ENCODE measurements at regions not wholly inside any gene's neighbourhood (a gene's known extent, or its start where the extent isn't known, plus 50 kb on each side); places are given as distances from the start of the nearest gene placed in this dataset.

DNA sequence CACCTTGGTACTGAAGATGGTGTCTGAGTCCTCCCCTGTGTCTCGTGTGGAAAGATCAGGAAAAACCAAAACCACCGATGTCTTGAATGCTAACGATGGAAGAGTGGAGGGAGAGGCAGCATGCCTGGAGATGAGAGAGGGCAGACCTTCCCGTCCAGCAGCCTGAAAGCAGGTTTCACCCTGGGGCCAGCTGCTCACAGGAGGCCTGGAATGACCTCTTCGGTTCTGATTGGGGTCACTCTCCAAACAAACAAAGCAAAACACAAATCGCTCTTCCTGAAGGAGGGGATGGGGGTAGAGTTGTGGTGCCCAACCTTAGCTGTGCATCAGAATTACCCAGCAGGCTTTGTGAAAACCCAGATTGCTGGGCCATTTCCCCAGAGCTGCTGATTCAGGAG lies 142.3 kb upstream of the SOX1 start:
- Histone ChIP-seq H3K4me1 (ENCODE audit: control insufficient read depth, insufficient read depth, low read length) (no peaks in the 10 kb centered on the region), H3K4me3 (ENCODE audit: insufficient read depth, low read depth, low read length) (no peak overlapping the region), H3K36me3 (ENCODE audit: control insufficient read depth, insufficient read depth, low read length) (no peaks in the 10 kb centered on the region), H3K9me3 (ENCODE audit: control insufficient read depth, low read length) (no peaks in the 10 kb centered on the region), H3K27ac (ENCODE audit: insufficient read depth, low read depth, low read length, poor library complexity, severe bottlenecking) (no peak overlapping the region), H3K27me3 (ENCODE audit: control insufficient read depth, insufficient read depth, low read length, poor library complexity, severe bottlenecking) (no peaks in the 10 kb centered on the region)
- WGBS, 2 experiments, result 91 to 93% methylated on average over 6 of the region's 6 CpGs

GRCh38 chr13:111925146-111925875 lies 141.6 kb upstream of the SOX1 start:
- no peaks in the 10 kb centered on the region for H3K9me3 ChIP-seq (ENCODE audit: control insufficient read depth, low read length)
- H3K4me3 ChIP-seq (ENCODE audit: insufficient read depth, low read depth, low read length), result no peak overlapping the region
- H3K4me1 ChIP-seq (ENCODE audit: control insufficient read depth, insufficient read depth, low read length), result no peaks in the 10 kb centered on the region
- no peaks in the 10 kb centered on the region for H3K27me3 ChIP-seq (ENCODE audit: control insufficient read depth, insufficient read depth, low read length, poor library complexity, severe bottlenecking)
- no peaks in the 10 kb centered on the region for H3K36me3 ChIP-seq (ENCODE audit: control insufficient read depth, insufficient read depth, low read length)
- 95 to 96% methylated on average over 13 of the region's 13 CpGs for WGBS, 2 experiments
- H3K27ac ChIP-seq (ENCODE audit: insufficient read depth, low read depth, low read length, poor library complexity, severe bottlenecking), result no peak overlapping the region

GRCh38 chr13:111926501-111927180 lies 140.3 kb upstream of the SOX1 start:
- no peak overlapping the region for H3K27ac ChIP-seq (ENCODE audit: insufficient read depth, low read depth, low read length, poor library complexity, severe bottlenecking)
- no peaks in the 10 kb centered on the region for H3K9me3 ChIP-seq (ENCODE audit: control insufficient read depth, low read length)
- H3K27me3 ChIP-seq (ENCODE audit: control insufficient read depth, insufficient read depth, low read length, poor library complexity, severe bottlenecking), result no peaks in the 10 kb centered on the region
- 93 to 95% methylated on average over 15 of the region's 15 CpGs for WGBS, 2 experiments
- no peaks in the 10 kb centered on the region for H3K36me3 ChIP-seq (ENCODE audit: control insufficient read depth, insufficient read depth, low read length)
- H3K4me1 ChIP-seq (ENCODE audit: control insufficient read depth, insufficient read depth, low read length), result no peaks in the 10 kb centered on the region
- no peak overlapping the region for H3K4me3 ChIP-seq (ENCODE audit: insufficient read depth, low read depth, low read length)

GRCh38 chr13:111927181-111927540 lies 139.8 kb upstream of the SOX1 start:
- Histone ChIP-seq H3K4me3 (ENCODE audit: insufficient read depth, low read depth, low read length) (no peak overlapping the region), H3K36me3 (ENCODE audit: control insufficient read depth, insufficient read depth, low read length) (no peaks in the 10 kb centered on the region), H3K4me1 (ENCODE audit: control insufficient read depth, insufficient read depth, low read length) (no peaks in the 10 kb centered on the region), H3K27ac (ENCODE audit: insufficient read depth, low read depth, low read length, poor library complexity, severe bottlenecking) (no peak overlapping the region), H3K9me3 (ENCODE audit: control insufficient read depth, low read length) (no peaks in the 10 kb centered on the region), H3K27me3 (ENCODE audit: control insufficient read depth, insufficient read depth, low read length, poor library complexity, severe bottlenecking) (no peaks in the 10 kb centered on the region)
- 93 to 94% methylated on average over 11 to 12 of the region's 12 CpGs for WGBS, 2 experiments

DNA sequence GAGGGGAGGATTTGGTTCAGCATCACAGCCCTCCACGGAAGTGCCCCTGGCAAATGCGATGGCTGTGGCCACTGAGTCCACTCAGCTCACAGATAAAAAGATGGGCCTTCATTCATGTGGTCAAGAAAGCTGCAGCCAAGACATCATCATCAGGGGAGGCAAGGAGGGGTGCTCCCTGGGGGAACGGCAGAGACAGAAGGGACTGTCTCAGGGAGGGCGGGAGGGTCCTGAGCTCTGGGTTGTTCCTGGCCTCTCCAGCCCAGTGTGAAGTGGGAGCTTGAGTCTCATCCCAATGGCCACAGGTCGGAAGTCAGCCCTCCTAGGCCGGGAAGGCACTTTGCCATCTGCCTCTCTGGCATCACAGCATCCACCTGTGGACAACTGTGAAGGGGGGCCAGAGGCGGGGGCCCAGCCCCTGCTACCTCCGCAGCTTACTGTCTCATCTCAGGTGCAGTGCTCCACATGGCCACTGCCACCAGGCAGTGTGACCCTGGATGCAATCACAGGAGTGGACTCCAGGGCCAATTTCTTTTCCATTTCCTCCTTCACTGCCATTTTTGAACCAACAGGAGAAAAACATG lies 137.8 kb upstream of the SOX1 start:
- Histone ChIP-seq H3K4me3 (ENCODE audit: insufficient read depth, low read depth, low read length) (no peak overlapping the region), H3K9me3 (ENCODE audit: control insufficient read depth, low read length) (no peaks in the 10 kb centered on the region), H3K27ac (ENCODE audit: insufficient read depth, low read depth, low read length, poor library complexity, severe bottlenecking) (no peak overlapping the region), H3K27me3 (ENCODE audit: control insufficient read depth, insufficient read depth, low read length, poor library complexity, severe bottlenecking) (no peaks in the 10 kb centered on the region), H3K4me1 (ENCODE audit: control insufficient read depth, insufficient read depth, low read length) (no peaks in the 10 kb centered on the region), H3K36me3 (ENCODE audit: control insufficient read depth, insufficient read depth, low read length) (no peaks in the 10 kb centered on the region)
- WGBS, 2 experiments, result 86 to 88% methylated on average over 8 of the region's 8 CpGs

- no peak overlapping the region for H3K27ac ChIP-seq (ENCODE audit: insufficient read depth, low read depth, low read length, poor library complexity, severe bottlenecking)
- H3K27me3 ChIP-seq (ENCODE audit: control insufficient read depth, insufficient read depth, low read length, poor library complexity, severe bottlenecking), result no peaks in the 10 kb centered on the region
- no peaks in the 10 kb centered on the region for H3K9me3 ChIP-seq (ENCODE audit: control insufficient read depth, low read length)
- no peaks in the 10 kb centered on the region for H3K4me1 ChIP-seq (ENCODE audit: control insufficient read depth, insufficient read depth, low read length)
- WGBS, 2 experiments, result 86 to 90% methylated on average over 3 of the region's 3 CpGs
- no peaks in the 10 kb centered on the region for H3K36me3 ChIP-seq (ENCODE audit: control insufficient read depth, insufficient read depth, low read length)
- no peak overlapping the region for H3K4me3 ChIP-seq (ENCODE audit: insufficient read depth, low read depth, low read length)
Measured at GRCh38 chr13:111936267-111936925, 130.6 kb upstream of the SOX1 start.

DNA sequence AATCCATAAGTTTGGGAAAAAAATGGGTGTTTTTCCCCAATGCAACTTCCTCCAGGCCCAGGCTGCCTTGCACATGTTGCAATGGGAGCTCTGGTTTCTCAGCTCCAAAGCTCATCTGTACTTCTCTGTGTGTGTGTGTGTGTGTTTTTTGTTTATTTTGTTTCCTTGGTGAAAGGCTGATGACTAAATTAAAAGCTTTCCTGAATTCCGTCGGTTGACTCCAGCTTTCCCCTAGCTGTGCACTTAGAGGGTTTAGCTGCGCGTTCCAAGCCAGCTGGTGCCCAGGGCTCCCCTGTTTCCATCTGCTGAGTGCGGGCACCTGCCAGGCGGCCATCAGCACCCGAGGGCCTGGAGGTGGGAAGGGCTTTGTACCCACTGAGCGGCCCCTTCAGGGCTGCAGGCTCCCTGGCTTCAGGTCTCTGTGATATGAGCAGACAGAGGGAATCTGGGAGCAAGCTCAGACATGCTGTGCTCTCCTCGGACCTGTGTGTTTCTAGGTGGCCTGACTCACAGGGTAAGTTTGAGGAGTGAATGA lies 129.1 kb upstream of the SOX1 start:
- H3K27ac ChIP-seq (ENCODE audit: insufficient read depth, low read depth, low read length, poor library complexity, severe bottlenecking), result no peak overlapping the region
- WGBS, 2 experiments, result 93 to 96% methylated on average over 9 of the region's 9 CpGs
- no peaks in the 10 kb centered on the region for H3K36me3 ChIP-seq (ENCODE audit: control insufficient read depth, insufficient read depth, low read length)

GRCh38 chr13:111938741-111939665 lies 127.9 kb upstream of the SOX1 start:
- H3K36me3 ChIP-seq (ENCODE audit: control insufficient read depth, insufficient read depth, low read length), result no peaks in the 10 kb centered on the region
- H3K4me3 ChIP-seq (ENCODE audit: insufficient read depth, low read depth, low read length), result no peak overlapping the region
- no peaks in the 10 kb centered on the region for H3K9me3 ChIP-seq (ENCODE audit: control insufficient read depth, low read length)
- H3K27me3 ChIP-seq (ENCODE audit: control insufficient read depth, insufficient read depth, low read length, poor library complexity, severe bottlenecking), result no peaks in the 10 kb centered on the region
- H3K27ac ChIP-seq (ENCODE audit: insufficient read depth, low read depth, low read length, poor library complexity, severe bottlenecking), result no peak overlapping the region
- 88 to 92% methylated on average over 13 to 14 of the region's 14 CpGs for WGBS, 2 experiments
- H3K4me1 ChIP-seq (ENCODE audit: control insufficient read depth, insufficient read depth, low read length), result no peaks in the 10 kb centered on the region

More for the DNA sequence above, 129.1 kb upstream of the SOX1 start:
- Histone ChIP-seq H3K9me3 (ENCODE audit: control insufficient read depth, low read length) (no peaks in the 10 kb centered on the region), H3K4me3 (ENCODE audit: insufficient read depth, low read depth, low read length) (no peak overlapping the region), H3K27me3 (ENCODE audit: control insufficient read depth, insufficient read depth, low read length, poor library complexity, severe bottlenecking) (no peaks in the 10 kb centered on the region), H3K4me1 (ENCODE audit: control insufficient read depth, insufficient read depth, low read length) (no peaks in the 10 kb centered on the region)

DNA sequence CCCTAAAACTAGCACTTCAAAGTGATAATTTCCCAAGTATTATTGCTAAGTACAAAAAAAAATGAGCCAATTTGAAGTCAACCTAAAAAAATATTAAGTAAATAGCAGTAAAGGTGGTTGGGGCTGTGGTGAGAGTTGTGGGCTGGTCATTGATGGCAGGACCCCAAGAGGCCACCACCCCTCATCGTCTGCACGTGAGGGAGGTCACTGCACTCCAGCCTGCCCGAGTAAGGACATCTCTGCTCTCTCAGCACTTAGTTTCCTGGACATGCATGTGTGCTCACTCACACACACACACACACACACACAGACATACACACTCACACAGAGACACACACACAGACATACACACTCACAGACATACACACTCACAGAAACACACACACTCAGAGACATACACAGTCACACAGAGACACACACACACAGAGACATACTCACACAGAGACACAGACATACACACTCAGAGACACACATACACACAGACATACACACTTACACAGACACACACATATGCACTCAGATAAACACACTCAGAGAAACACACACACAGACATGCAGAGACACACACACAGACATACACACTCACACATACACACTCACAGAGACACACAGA lies 127.2 kb upstream of the SOX1 start:
- no peaks in the 10 kb centered on the region for H3K4me1 ChIP-seq (ENCODE audit: control insufficient read depth, insufficient read depth, low read length)
- H3K36me3 ChIP-seq (ENCODE audit: control insufficient read depth, insufficient read depth, low read length), result no peaks in the 10 kb centered on the region
- no peaks in the 10 kb centered on the region for H3K9me3 ChIP-seq (ENCODE audit: control insufficient read depth, low read length)
- H3K27ac ChIP-seq (ENCODE audit: insufficient read depth, low read depth, low read length, poor library complexity, severe bottlenecking), result no peak overlapping the region
- WGBS, 2 experiments, result 77 to 83% methylated on average over 3 of the region's 3 CpGs
- H3K4me3 ChIP-seq (ENCODE audit: insufficient read depth, low read depth, low read length), result no peak overlapping the region
- H3K27me3 ChIP-seq (ENCODE audit: control insufficient read depth, insufficient read depth, low read length, poor library complexity, severe bottlenecking), result no peaks in the 10 kb centered on the region

Measured in ectodermal cell (in vitro differentiated cells).